VCaP (cell line): ENCODE measurements at regions not wholly inside any gene's neighbourhood (a gene's known extent, or its start where the extent isn't known, plus 50 kb on each side); places are given as distances from the start of the nearest gene placed in this dataset.

Experiments
- H3K27ac ChIP-seq: fragments of 450-650 bp; 2 replicates; pipeline ENCODE4 v1.5.1; 2017
- CTCF ChIP-seq: fragments of 450-650 bp; conservative IDR thresholded peaks from 2 replicates; pipeline ENCODE4 v1.5.1; 2017; ENCODE audit warnings: mild to moderate bottlenecking, moderate library complexity

- no peak for TF ChIP-seq CTCF
- no peak overlapping the region for H3K27ac ChIP-seq
Observed at GRCh38 chr3:106386050-106386449, 517.2 kb upstream of the CBLB start.

DNA sequence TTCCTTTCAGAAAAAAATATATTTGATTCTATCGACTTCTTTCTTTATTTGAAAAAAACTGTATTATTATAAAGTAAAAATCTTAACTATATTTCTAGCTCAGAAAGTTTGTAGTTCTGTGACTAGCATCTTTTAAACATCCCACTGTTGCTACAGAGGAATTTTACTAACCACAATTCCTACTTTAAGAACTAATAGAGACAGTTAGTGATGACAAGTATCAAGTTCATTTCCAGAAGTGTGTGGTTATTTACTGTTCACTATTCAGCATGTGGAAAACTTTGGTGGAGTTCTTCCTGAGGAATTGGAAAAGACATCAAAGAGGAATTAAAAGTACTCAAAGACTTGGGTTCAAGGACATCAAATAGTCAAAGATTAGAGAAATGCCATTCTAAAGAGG is 524.1 kb upstream of the CBLB start:
- no peak for TF ChIP-seq CTCF
- H3K27ac ChIP-seq, result no peak overlapping the region

DNA sequence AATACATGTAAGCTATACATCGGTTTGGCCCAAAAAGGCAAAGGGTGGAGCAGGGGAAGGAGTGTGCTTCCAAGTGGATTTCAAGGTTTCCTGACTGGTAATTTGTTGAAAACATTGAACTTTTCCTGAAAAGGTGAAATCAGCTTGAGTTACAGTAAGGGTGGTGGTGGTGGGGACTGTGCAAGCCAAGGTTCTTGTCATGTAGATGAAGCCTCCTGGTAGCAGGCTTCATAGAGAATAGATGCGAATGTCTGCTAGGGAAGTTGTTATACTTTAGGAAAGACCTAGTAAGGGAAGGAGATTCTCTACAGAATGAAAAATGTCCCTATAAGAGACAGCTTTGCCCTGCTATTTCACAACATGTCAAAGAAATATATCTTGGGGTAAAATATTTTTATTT is 528.2 kb upstream of the CBLB start:
- H3K27ac ChIP-seq, result no peak overlapping the region
- TF ChIP-seq CTCF, result no peak

DNA sequence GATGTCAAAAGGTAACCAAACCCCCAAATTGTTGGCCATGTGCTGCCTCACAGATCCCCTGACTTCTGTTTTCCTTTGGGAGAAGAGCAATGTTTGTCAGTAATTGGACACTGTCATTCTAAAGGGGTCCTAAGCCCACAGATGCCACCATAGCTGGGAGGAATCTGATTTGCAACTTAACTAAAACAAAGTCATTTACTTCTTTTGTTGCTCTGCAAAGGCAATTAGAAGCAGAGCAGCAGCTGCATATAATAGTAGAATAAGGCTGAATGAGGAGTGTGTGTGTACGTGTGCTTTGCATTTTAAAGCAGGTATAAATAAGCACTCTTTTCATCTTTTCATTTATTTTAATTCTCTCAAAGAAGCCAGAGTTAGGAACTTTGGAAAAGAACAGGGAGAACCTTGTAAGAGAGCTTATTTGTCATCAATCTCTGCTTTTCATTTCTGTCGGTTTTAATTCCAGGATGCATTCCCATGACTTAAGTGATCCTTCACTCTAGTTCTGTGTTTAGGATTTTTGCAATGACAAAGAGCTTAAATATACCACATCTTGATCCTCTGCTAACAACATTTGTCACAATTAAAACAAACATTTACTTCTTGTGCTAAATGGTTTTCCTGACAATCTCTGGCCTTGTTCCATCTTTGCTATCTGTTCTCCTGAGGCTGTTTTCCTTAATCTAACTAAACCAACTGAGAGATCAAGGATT is 530.2 kb upstream of the CBLB start:
- TF ChIP-seq CTCF, result no peak
- peak overlapping the region; percentile 63 for H3K27ac ChIP-seq

- peak overlapping the region; percentile 63 for H3K27ac ChIP-seq
- no peak for TF ChIP-seq CTCF
Observed at GRCh38 chr3:106399761-106400160, 530.9 kb upstream of the CBLB start.

DNA sequence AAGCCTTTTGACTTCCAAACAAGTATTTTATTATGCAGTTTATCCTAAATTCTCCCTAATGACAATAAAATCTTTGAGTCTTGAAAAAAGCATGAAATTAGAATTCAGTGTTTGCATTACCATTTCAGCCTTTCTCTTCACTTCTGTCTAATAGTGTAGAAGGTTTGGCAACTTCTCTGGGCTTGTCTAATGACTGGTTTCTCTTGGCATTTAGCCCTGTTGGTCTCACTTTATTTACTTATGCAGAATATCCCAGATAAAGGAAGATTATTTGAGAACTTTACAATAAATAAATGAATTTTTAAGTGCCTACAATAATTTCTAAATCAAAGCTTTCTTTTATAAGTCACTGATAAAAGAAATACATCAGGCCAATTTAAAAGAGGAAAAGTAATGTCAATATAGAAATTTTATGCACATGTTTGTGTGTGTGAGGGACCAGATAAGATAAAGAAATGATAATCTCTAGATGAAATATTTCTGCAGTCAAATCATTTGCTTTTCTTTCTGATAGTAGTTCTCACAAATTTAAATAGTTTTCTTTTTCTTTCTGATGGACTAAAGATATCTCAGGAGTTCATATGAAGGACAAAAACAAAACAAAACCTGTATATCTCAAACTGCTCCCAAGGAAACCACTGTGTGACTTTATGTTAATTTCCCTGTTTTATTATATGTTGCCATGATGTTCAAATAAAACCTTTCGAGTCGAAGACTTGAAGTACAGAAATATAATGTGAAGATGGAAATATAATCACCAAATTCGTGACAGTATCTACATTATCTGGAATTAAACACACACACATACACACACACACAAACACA is 533.1 kb upstream of the CBLB start:
- TF ChIP-seq CTCF, result no peak
- H3K27ac ChIP-seq, result no peak overlapping the region; the same call in 1 of the 2 replicates

DNA sequence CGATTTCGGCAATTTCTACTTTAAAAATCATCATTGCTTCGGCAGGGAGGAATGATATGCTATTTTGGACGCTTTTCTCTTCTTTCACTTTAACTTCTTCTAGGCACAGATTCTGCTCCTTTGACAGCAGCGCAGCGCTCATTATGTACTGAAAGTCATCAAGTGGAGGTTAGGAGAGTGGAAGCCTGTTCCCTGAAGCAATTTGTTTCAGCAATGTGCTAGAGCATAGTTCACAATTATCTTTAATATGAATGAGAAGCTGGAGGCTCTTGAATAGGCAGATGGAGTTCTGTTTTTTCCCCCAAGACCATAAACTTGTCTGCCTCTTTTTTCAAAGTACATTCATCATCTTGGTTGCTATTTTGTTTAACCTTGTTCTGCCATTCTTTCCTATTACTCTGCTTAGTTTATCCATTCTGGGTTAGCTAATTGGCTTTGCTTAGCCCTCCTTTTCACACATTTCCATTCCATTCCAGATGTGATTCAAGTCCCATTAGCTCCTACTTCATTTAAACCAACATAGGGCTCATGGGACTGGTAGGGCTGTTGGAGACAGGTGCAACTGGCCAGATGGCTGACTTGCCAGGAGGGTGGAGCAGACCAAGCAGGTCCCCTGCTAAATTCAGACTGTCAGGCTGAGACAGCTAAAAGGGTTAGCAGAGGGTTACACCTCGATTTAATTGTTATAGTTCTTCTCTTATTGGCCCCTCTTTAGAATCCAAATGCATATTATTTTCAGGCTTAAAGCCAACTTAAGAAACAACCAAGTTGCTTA is 534.7 kb upstream of the CBLB start:
- TF ChIP-seq CTCF, result no peak
- no peak overlapping the region for H3K27ac ChIP-seq
